ENCODE measurements at regions not wholly inside any gene's neighbourhood (a gene's known extent, or its start where the extent isn't known, plus 50 kb on each side); places are given as distances from the start of the nearest gene placed in this dataset.
A peak's percentile ranks its signal among the peaks of the same experiment; 100 is the strongest.

DNA sequence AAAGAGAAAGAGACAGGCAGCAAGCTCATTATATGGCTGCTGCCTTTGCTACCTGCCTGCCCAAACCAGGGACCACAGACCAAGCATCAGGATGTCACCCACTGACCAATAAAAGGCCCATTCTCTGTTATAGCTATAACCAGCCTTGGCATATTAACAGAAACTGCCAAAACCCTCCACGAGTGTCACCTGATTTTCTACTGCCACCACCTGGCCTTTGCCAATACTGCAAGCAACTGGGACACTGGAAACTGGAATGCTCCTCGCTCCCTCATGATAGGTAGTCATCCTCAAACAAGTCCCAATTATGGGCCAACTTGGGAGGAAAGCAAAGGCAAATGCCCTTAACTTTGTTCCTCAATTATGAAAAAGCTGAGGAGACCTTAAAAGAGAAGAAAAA, 76.0 kb downstream of the SPIN4 start:
- no peak overlapping the region for H3K4me3 ChIP-seq
- H3K9me3 ChIP-seq: no peaks in the 10 kb centered on the region
- FAIRE-seq: no peak
- ATAC-seq: peak in 1 of 2 experiments; percentile 60; a peak in 2 of 6 replicates
- peak; percentile 5 to 19 for DNase-seq (ENCODE audit: low read depth in 1 of 2, low spot score in 1 of 2)
- peak; percentile 22 to 52; a peak in 2 of 5 replicates for TF ChIP-seq RAD21 (conservative IDR thresholded peaks at IDR 0.05 in 1 of 2, IDR thresholded peaks at IDR 0.05 in 1 of 2)
- TF ChIP-seq PHF8 (IDR thresholded peaks at IDR 0.05; ENCODE audit: borderline replicate concordance, low read depth): no peak
- TF ChIP-seq, protein P1, sequence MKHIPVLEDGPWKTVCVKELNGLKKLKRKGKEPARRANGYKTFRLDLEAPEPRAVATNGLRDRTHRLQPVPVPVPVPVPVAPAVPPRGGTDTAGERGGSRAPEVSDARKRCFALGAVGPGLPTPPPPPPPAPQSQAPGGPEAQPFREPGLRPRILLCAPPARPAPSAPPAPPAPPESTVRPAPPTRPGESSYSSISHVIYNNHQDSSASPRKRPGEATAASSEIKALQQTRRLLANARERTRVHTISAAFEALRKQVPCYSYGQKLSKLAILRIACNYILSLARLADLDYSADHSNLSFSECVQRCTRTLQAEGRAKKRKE (CRISPR knock-in tag; IDR thresholded peaks at IDR 0.05; ENCODE audit: low read depth): no peak
- TF ChIP-seq, protein P2, sequence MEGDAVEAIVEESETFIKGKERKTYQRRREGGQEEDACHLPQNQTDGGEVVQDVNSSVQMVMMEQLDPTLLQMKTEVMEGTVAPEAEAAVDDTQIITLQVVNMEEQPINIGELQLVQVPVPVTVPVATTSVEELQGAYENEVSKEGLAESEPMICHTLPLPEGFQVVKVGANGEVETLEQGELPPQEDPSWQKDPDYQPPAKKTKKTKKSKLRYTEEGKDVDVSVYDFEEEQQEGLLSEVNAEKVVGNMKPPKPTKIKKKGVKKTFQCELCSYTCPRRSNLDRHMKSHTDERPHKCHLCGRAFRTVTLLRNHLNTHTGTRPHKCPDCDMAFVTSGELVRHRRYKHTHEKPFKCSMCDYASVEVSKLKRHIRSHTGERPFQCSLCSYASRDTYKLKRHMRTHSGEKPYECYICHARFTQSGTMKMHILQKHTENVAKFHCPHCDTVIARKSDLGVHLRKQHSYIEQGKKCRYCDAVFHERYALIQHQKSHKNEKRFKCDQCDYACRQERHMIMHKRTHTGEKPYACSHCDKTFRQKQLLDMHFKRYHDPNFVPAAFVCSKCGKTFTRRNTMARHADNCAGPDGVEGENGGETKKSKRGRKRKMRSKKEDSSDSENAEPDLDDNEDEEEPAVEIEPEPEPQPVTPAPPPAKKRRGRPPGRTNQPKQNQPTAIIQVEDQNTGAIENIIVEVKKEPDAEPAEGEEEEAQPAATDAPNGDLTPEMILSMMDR (IDR thresholded peaks at IDR 0.05): peak; percentile 18; the same call in 1 of the 3 replicates
- TF ChIP-seq SMC3 (IDR thresholded peaks at IDR 0.05): 0 out of 3 replicates have a peak, but pooled peaks have one; percentile 10
- TF ChIP-seq, protein P3, sequence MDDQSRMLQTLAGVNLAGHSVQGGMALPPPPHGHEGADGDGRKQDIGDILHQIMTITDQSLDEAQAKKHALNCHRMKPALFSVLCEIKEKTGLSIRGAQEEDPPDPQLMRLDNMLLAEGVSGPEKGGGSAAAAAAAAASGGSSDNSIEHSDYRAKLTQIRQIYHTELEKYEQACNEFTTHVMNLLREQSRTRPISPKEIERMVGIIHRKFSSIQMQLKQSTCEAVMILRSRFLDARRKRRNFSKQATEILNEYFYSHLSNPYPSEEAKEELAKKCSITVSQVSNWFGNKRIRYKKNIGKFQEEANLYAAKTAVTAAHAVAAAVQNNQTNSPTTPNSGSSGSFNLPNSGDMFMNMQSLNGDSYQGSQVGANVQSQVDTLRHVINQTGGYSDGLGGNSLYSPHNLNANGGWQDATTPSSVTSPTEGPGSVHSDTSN (IDR thresholded peaks at IDR 0.05): no peak
- 6% methylated on average over 2 of the region's 2 CpGs for WGBS (ENCODE audit: missing lambda C conversion rate)
- no peaks in the 10 kb centered on the region for H3K4me1 ChIP-seq
- POLR2A ChIA-PET: no interaction called here
- H3K4me2 ChIP-seq: no peak overlapping the region
- CTCF ChIA-PET: interaction anchor here (0.9 kb wide), 1 partner anchor 9 kb away, joined by 4 read pairs; no protein-coding TSS in a partner anchor
- H3K27ac ChIP-seq: no peak overlapping the region

- ChIA-PET POLR2A (no interaction called here), CTCF (interaction anchor here (1.1 kb wide), 1 partner anchor 417 kb away, joined by 3 read pairs; no protein-coding TSS in a partner anchor)
- no peak for ATAC-seq
- Histone ChIP-seq H3K27ac (no peak overlapping the region), H3K4me2 (no peak overlapping the region), H3K4me1 (no peaks in the 10 kb centered on the region), H3K4me3 (no peak overlapping the region), H3K9me3 (no peaks in the 10 kb centered on the region)
- FAIRE-seq: no peak
- TF ChIP-seq MAFK (IDR thresholded peaks at IDR 0.05; ENCODE audit: partially characterized antibody) (peak; percentile 74), NFE2L2 (conservative IDR thresholded peaks at IDR 0.05; ENCODE audit: low read length) (no peak)
- 65% methylated on average over 8 of the region's 8 CpGs for WGBS (ENCODE audit: missing lambda C conversion rate)
- no peak for DNase-seq (ENCODE audit: low read depth in 1 of 2, low spot score in 1 of 2)
Measured at GRCh38 chrX:63270873-63271272, 80.3 kb downstream of the SPIN4 start.

- no peak for ATAC-seq
- Histone ChIP-seq H3K4me3 (no peak overlapping the region), H3K27ac (no peak overlapping the region), H3K4me1 (no peaks in the 10 kb centered on the region), H3K4me2 (no peak overlapping the region), H3K9me3 (no peaks in the 10 kb centered on the region; the same call in 2 of the 3 replicates)
- TF ChIP-seq RNF2 (IDR thresholded peaks at IDR 0.05; ENCODE audit: borderline replicate concordance, low read depth) (no peak), GATA3 (IDR thresholded peaks at IDR 0.05; ENCODE audit: borderline replicate concordance) (no peak), KDM5A (IDR thresholded peaks at IDR 0.05) (no peak), HMGXB4 (CRISPR knock-in tag; IDR thresholded peaks at IDR 0.05; ENCODE audit: borderline replicate concordance) (no peak), HOXB13 (CRISPR knock-in tag; IDR thresholded peaks at IDR 0.05; ENCODE audit: low read depth) (no peak), RCOR1 (IDR thresholded peaks at IDR 0.05; ENCODE audit: low read depth, low read length) (no peak), TP53 (CRISPR knock-in tag; IDR thresholded peaks at IDR 0.05) (no peak), HDAC2 (IDR thresholded peaks at IDR 0.05) (no peak), BHLHE40 (IDR thresholded peaks at IDR 0.05; ENCODE audit: low read depth, low read length) (no peak), POLR2A (IDR thresholded peaks at IDR 0.05; ENCODE audit: low read length) (no peak), CEBPB (IDR thresholded peaks at IDR 0.05) (no peak), CBX2 (IDR thresholded peaks at IDR 0.05; ENCODE audit: borderline replicate concordance, low read depth) (no peak), HEYL (CRISPR knock-in tag; IDR thresholded peaks at IDR 0.05) (no peak), RARB (CRISPR knock-in tag; IDR thresholded peaks at IDR 0.05) (no peak)
- no peak for FAIRE-seq
- no peak for DNase-seq (ENCODE audit: low read depth in 1 of 2, low spot score in 1 of 2)
- ChIA-PET POLR2A (no interaction called here), CTCF (no interaction called here)
- 0% methylated on average over 1 of the region's 1 CpG for WGBS (ENCODE audit: missing lambda C conversion rate)
Measured at GRCh38 chrX:63258144-63258543, 93.0 kb downstream of the SPIN4 start.

Data from A549 (cell line).